ENCODE measurements at regions not wholly inside any gene's neighbourhood (a gene's known extent, or its start where the extent isn't known, plus 50 kb on each side); places are given as distances from the start of the nearest gene placed in this dataset.

DNA sequence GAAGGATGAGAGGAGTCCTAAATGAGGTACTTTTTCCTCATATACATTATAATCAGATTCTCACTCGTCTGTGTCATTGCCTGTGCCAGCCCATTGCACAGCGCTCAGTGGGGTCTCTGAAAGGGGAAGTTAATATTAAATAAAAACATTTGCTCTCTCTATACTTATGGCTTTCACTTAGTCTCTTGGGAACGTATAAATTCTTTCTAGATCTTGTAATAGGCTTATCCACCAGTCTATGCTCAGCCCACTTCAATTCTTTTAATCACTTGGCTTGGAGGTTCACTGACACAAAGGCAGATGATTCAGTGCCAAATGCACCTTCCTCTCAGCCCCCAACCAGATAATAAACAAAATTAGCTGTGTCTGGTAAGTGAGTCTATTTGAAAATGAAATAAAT, 164.3 kb upstream of the OGFRL1 start:
- no peak for DNase-seq (ENCODE audit: low read depth)
- TF ChIP-seq, protein P1, sequence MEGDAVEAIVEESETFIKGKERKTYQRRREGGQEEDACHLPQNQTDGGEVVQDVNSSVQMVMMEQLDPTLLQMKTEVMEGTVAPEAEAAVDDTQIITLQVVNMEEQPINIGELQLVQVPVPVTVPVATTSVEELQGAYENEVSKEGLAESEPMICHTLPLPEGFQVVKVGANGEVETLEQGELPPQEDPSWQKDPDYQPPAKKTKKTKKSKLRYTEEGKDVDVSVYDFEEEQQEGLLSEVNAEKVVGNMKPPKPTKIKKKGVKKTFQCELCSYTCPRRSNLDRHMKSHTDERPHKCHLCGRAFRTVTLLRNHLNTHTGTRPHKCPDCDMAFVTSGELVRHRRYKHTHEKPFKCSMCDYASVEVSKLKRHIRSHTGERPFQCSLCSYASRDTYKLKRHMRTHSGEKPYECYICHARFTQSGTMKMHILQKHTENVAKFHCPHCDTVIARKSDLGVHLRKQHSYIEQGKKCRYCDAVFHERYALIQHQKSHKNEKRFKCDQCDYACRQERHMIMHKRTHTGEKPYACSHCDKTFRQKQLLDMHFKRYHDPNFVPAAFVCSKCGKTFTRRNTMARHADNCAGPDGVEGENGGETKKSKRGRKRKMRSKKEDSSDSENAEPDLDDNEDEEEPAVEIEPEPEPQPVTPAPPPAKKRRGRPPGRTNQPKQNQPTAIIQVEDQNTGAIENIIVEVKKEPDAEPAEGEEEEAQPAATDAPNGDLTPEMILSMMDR (IDR thresholded peaks at IDR 0.05; ENCODE audit: insufficient read depth, low read depth, low read length) = no peak
- H3K4me3 ChIP-seq (ENCODE audit: low read depth, low read length) = no peak overlapping the region

DNA sequence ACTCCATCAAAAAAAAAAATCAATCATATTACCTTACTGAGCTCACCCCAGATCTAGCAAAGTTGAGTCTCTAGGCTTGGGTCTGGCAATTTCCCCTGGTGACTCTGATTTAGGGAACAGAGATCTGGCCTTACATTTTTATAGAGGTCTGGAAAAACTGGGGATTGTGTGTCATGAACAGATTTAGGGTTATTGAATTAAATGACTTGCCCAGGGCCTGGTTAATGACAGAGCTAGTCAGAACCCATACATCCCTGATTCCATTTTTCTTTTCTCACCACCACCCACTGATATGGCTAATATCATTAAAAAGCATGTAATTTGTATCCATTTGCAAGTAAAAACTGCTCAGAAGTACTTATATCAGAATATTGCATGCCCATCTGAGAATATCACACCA, 163.4 kb upstream of the OGFRL1 start:
- no peak for DNase-seq (ENCODE audit: low read depth)
- H3K4me3 ChIP-seq (ENCODE audit: low read depth, low read length) = no peak overlapping the region
- TF ChIP-seq, protein P1 (IDR thresholded peaks at IDR 0.05; ENCODE audit: insufficient read depth, low read depth, low read length) = no peak

DNA sequence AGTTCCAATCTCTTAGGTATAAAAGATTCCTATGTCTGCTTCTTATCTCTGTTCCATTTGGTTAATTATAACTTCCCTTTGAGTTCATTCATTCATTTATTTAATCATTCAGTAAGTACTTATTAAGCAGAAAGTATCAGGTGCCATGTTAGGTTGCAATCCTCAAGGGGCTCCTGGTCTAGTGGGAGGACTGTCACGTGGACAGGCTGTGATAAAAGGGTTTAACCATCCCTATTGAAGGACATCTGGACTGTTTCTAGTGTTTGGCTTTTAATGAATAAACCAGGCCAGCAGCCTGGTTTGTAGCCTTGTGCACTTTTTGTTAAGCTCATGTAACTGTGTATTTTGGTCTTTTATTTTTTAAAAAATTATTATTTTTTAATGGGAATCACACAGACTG, 162.1 kb upstream of the OGFRL1 start:
- TF ChIP-seq, protein P1 (IDR thresholded peaks at IDR 0.05; ENCODE audit: insufficient read depth, low read depth, low read length) = no peak
- no peak for DNase-seq (ENCODE audit: low read depth)

DNA sequence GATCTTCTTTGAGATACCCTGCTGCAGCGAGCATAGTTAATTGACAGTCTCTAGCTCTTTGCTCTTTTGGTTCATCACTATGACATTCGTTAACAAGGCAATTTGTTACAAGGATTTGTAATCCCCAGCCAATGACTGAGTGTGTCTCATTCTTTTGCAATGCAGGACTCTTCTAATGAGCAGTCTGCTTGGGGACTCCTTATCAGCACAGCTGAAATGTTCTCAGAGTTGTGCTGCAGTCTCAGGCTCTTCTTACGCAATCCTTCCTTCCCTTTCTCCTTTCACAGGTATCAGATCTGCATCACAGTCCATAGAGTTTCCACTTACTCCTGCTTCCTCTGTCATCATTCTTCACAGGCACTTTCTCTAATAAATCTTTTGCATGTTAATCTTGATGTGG, 161.2 kb upstream of the OGFRL1 start:
- TF ChIP-seq, protein P1 (IDR thresholded peaks at IDR 0.05; ENCODE audit: insufficient read depth, low read depth, low read length) = no peak
- DNase-seq (ENCODE audit: low read depth) = peak; percentile 9
- no peak overlapping the region for H3K4me3 ChIP-seq (ENCODE audit: low read depth, low read length)

More for the DNA sequence above, 162.1 kb upstream of the OGFRL1 start:
- H3K4me3 ChIP-seq (ENCODE audit: low read depth, low read length) = no peak overlapping the region

DNA sequence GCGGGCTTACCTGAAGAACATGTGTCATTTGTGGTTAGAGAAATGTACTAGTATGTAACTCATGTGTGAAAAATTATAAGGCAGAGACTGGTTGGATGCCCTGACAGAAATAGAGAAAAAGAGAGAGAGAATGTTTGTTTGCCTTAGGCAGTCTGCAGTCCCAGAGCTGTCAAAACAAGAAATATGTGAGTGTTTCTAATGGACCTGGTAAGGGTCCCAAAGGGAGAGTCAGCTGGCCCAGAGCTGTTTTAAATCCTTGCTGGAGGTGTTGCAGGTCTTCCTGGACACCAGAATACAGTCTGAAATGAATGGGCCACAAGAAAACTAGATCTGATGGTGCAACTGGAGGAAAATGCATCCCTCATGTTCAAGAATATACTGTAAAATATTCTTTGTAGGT, 158.3 kb upstream of the OGFRL1 start:
- H3K4me3 ChIP-seq (ENCODE audit: low read depth, low read length) = no peak overlapping the region

DNA sequence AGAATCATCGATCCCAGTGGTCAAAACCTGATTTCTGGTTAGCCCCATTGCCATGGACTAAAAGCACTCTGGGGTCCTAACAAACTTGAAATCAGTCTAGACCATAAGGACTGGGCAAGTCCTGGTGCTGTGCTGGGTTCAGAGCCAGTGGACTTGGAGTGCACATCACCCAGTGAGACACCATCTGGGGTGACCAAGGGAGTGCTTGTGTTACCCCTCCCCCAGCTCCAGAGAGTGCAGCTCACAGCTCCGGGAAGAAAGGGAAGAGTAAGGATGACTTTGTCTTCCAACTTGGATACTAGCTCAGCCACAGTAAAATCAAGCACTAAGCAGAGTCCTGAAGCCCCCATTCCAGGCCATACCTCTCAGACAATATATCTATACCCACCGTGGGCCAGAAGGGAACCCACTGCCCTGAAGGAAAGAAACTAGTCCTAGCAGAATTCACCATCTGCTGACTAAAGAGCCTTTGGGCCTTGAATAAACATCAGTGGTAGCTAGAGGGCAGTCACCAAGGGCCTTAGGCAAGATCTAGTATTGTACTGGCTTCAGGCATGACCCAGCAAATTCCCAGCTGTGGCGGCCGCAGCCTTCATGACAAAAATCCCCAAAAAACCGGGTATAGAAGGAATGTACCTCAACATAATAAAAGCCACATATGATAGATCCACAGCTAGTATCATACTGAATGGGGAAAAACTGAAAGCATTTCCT, 153.5 kb upstream of the OGFRL1 start:
- no peak overlapping the region for H3K4me3 ChIP-seq (ENCODE audit: low read depth, low read length)
- TF ChIP-seq, protein P1 (IDR thresholded peaks at IDR 0.05; ENCODE audit: insufficient read depth, low read depth, low read length) = no peak
- no peak for DNase-seq (ENCODE audit: low read depth)

More for the DNA sequence above, 158.3 kb upstream of the OGFRL1 start:
- TF ChIP-seq, protein P1 (IDR thresholded peaks at IDR 0.05; ENCODE audit: insufficient read depth, low read depth, low read length) = no peak
- no peak for DNase-seq (ENCODE audit: low read depth)

DNA sequence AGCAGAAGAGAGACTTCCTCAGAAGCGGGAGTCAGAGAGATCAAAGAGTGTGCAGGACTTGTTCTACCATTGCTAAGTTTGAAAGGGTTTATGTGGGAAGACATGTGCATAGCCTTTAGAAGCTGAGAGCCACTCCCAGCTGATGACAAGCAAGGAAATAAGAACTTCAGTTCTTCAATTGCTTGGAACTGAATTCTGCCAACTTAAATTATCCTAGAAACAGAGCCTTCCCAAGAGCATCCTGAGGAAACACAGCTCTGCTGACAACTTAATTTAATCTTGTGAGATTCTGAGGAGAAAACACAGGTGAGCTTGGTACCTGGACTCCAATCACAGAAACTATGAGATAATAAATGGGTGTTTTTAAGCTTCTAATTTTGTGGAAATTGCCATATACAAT, 150.6 kb upstream of the OGFRL1 start:
- H3K4me3 ChIP-seq (ENCODE audit: low read depth, low read length) = no peak overlapping the region
- TF ChIP-seq, protein P1 (IDR thresholded peaks at IDR 0.05; ENCODE audit: insufficient read depth, low read depth, low read length) = no peak
- no peak for DNase-seq (ENCODE audit: low read depth)
